Keratinocyte (primary cell): ENCODE measurements at regions not wholly inside any gene's neighbourhood (a gene's known extent, or its start where the extent isn't known, plus 50 kb on each side); places are given as distances from the start of the nearest gene placed in this dataset.

Experiments used
- EZH2 ChIP-seq: IDR thresholded peaks from one replicate; pipeline ENCODE4 v1.6.1; 2012; ENCODE audit warnings: inconsistent platforms, mild to moderate bottlenecking, low read length, moderate library complexity
- TF ChIP-seq, protein P1 (sequence below), 3 experiments: IDR thresholded peaks in 1 of 3; conservative IDR thresholded peaks in 1 of 3; optimal IDR thresholded peaks in 1 of 3; 2 replicates in 2 of 3; 3 replicates in 1 of 3; pipeline versions ENCODE3 to v1.5.1; 2011; ENCODE audit warnings: low read length in 3 of 3, mild to moderate bottlenecking in 3 of 3, moderate library complexity in 2 of 3, control low read depth in 1 of 3, inconsistent platforms in 1 of 3; ENCODE audit not compliant: insufficient read depth in 2 of 3; ENCODE audit errors: extremely low read depth in 1 of 3

DNA sequence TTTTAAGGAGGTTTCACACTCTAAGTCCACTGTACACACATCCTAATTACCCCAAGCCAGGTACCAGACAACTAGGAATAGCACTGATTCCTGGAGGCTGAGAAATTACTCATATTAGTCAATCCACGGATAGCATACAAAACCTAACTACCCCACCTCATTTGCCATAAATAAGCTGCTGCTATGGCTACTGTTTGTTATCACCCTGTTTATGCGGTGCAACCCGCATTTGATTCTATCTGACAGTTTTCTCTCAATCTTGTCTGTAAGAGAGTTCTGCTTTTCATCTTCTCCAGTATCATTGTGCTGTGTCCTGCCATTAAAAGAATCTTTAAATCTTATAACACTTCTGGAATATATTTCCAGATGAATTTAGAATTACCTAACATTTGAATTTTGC, 1496.5 kb downstream of the PLA2G4A start:
- TF ChIP-seq, protein P1, sequence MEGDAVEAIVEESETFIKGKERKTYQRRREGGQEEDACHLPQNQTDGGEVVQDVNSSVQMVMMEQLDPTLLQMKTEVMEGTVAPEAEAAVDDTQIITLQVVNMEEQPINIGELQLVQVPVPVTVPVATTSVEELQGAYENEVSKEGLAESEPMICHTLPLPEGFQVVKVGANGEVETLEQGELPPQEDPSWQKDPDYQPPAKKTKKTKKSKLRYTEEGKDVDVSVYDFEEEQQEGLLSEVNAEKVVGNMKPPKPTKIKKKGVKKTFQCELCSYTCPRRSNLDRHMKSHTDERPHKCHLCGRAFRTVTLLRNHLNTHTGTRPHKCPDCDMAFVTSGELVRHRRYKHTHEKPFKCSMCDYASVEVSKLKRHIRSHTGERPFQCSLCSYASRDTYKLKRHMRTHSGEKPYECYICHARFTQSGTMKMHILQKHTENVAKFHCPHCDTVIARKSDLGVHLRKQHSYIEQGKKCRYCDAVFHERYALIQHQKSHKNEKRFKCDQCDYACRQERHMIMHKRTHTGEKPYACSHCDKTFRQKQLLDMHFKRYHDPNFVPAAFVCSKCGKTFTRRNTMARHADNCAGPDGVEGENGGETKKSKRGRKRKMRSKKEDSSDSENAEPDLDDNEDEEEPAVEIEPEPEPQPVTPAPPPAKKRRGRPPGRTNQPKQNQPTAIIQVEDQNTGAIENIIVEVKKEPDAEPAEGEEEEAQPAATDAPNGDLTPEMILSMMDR (optimal IDR thresholded peaks at IDR 0.05 in 1 of 3, IDR thresholded peaks at IDR 0.05 in 1 of 3, conservative IDR thresholded peaks at IDR 0.05 in 1 of 3; ENCODE audit: extremely low read depth in 1 of 3, insufficient read depth in 2 of 3, low read length in 3 of 3), result no peak
- no peak for TF ChIP-seq EZH2
